Kidney (tissue), 13 donors: ENCODE measurements at regions not wholly inside any gene's neighbourhood (a gene's known extent, or its start where the extent isn't known, plus 50 kb on each side); places are given as distances from the start of the nearest gene placed in this dataset.
"Not testable (repeated sequence)": the region's sequence is repeated elsewhere in the genome, so short reads cannot be mapped to it uniquely, and the experiment has no call there.

Source experiments
- DNase-seq, 5 donors: peaks; one replicate each; pipeline ENCODE4 v3.0.0-alpha.2; 2013 to 2020
- FAIRE-seq: peaks from 2 replicates; lab custom pipeline; 2012; peaks lifted over from hg19 to GRCh38; lab: Jason Lieb, UNC
- H3K27ac ChIP-seq, 2 donors: one replicate each; pipeline ENCODE4 v1.7.0; 2013; ENCODE audit warnings: low read depth in 2 of 2, low read length in 2 of 2, inconsistent platforms in 1 of 2
- H3K27me3 ChIP-seq: one replicate; pipeline ENCODE4 v1.7.1; 2013; ENCODE audit warnings: low read length, inconsistent platforms; ENCODE audit not compliant: control insufficient read depth, insufficient read depth
- H3K36me3 ChIP-seq, 3 donors: one replicate each; pipeline versions ENCODE4 v1.7.0 to v1.7.1; 2013; ENCODE audit warnings: low read length in 3 of 3, control low read depth in 1 of 3, inconsistent platforms in 1 of 3; ENCODE audit not compliant: insufficient read depth in 3 of 3, control insufficient read depth in 2 of 3
- H3K4me1 ChIP-seq, 3 donors: one replicate each; pipeline versions ENCODE4 v1.7.0 to v1.7.1; 2013; ENCODE audit warnings: low read length in 3 of 3, inconsistent platforms in 1 of 3, low read depth in 1 of 3; ENCODE audit not compliant: control insufficient read depth in 2 of 3, insufficient read depth in 2 of 3
- H3K4me3 ChIP-seq, 3 donors: one replicate each; pipeline versions ENCODE4 v1.7.0 to v1.8.1; 2013; ENCODE audit warnings: low read length in 3 of 3, control low read depth in 1 of 3, inconsistent platforms in 1 of 3
- H3K9ac ChIP-seq, 3 donors: one replicate each; pipeline versions ENCODE4 v1.7.0 to v1.7.1; 2013; ENCODE audit warnings: low read length in 3 of 3, control low read depth in 1 of 3, inconsistent platforms in 1 of 3
- H3K9me3 ChIP-seq, 3 donors: one replicate each; pipeline versions ENCODE4 v1.7.0 to v1.7.1; 2013; ENCODE audit warnings: low read length in 3 of 3, control low read depth in 1 of 3, inconsistent platforms in 1 of 3; ENCODE audit not compliant: control insufficient read depth in 2 of 3, insufficient read depth in 1 of 3
- intact Hi-C: fragments of 100-400 bp; cut with DNase I; formaldehyde crosslinking; loops from one replicate; pipeline ENCODE4 v1.11.1; 2022
- TF ChIP-seq, protein P1 (sequence below): IDR thresholded peaks from 3 replicates; pipeline ENCODE4 v1.5.1; 2012; ENCODE audit warnings: mild to moderate bottlenecking, moderate library complexity, borderline replicate concordance; ENCODE audit not compliant: insufficient read depth; ENCODE audit errors: extremely low read depth
- donor health status: control.
- donor health status: control.
- donor health status: control.
- donor health status: control.
- donor health status: control.
- donor health status: DM: yes; HTN: yes; CAD: no.
- donor health status: Normal renal cell carcinoma (clear cell type).

DNA sequence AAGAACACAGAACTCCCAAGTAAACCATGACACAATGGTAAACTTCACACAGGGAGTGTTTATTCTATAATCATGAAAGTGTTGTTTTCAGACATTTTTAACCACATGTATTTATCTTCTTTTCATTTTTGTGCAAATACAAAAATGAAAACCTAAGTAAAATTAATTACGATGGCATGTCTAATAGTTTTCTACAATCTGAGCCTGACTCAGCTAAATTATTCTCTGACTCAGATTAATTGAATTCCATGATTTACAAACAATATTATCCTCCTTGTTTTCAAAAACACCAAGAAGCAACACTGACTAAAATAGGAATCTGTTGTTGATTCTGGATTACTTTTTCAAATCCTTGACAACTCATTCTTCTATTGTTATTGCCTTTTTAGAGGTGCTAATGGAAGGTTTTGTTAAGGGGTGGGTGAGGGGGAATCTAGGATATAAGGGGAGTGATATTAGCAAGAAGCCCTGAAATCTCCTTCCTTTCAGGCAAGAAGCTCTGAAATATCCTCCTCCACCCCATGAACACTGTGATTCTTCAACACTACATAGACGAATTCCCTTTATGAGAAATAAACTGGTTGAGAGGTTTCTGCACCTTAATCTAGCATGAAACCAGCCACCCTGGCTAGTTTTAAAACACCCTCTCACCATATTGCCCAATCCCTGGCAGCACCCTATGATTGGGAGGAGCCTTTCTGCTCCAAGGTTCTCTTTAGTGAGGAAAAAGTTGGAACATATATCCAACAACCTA, 1057.7 kb upstream of the PCDH20 start:
- intact Hi-C loops: no loop called here
- Histone ChIP-seq H3K36me3 (no peaks in the 10 kb centered on the region), H3K9ac (no peak overlapping the region), H3K9me3 (no peaks in the 10 kb centered on the region), H3K4me1 (no peaks in the 10 kb centered on the region), H3K27ac (no peak overlapping the region), H3K27me3 (no peaks in the 10 kb centered on the region), H3K4me3 (no peak overlapping the region)
- TF ChIP-seq, protein P1, sequence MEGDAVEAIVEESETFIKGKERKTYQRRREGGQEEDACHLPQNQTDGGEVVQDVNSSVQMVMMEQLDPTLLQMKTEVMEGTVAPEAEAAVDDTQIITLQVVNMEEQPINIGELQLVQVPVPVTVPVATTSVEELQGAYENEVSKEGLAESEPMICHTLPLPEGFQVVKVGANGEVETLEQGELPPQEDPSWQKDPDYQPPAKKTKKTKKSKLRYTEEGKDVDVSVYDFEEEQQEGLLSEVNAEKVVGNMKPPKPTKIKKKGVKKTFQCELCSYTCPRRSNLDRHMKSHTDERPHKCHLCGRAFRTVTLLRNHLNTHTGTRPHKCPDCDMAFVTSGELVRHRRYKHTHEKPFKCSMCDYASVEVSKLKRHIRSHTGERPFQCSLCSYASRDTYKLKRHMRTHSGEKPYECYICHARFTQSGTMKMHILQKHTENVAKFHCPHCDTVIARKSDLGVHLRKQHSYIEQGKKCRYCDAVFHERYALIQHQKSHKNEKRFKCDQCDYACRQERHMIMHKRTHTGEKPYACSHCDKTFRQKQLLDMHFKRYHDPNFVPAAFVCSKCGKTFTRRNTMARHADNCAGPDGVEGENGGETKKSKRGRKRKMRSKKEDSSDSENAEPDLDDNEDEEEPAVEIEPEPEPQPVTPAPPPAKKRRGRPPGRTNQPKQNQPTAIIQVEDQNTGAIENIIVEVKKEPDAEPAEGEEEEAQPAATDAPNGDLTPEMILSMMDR: no peak
- FAIRE-seq (no peak), DNase-seq (no peak)

DNA sequence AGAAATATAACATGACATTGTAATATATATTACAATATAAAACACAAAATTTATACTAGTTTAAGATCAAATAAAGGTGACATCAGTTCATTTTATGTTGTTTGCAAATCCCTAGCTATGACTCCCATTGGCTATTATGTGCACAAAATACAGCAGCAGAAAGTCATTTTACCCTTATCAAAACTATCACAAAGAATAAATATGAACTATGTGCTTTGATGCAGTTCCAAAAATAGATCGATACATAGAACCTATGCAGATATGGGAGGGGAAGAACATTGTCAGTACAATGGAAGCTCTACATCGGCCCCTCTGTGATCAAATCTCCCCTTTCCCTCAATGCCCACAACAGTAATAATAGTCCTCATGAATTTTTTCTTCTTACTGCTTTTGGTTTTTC, 1038.1 kb upstream of the PCDH20 start:
- Histone ChIP-seq H3K27me3 (no peaks in the 10 kb centered on the region), H3K36me3 (no peaks in the 10 kb centered on the region), H3K9me3 (no peaks in the 10 kb centered on the region), H3K9ac (no peak overlapping the region), H3K4me1 (no peaks in the 10 kb centered on the region), H3K27ac (no peak overlapping the region), H3K4me3 (no peak overlapping the region)
- TF ChIP-seq, protein P1: no peak
- DNase-seq: no peak
- intact Hi-C loops: no loop called here
- no peak for FAIRE-seq

DNA sequence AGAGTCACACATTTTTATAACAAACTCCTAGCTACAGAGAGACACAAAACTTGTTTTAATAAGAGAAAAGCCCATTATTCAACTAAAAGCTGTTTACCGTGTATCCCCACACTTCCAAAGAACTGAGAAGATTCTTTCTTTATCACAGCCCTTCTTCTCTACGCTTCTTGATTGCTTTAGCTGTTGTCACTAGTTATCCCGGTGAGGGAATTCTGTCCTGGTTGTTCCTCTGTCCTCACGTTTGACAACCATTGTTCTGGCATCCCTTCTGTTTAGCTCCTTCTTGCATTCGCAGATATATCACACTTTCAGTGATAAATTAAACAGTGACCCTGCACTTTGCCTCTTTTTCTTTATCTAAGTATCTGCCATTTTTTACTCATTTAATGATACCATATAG, 1035.1 kb upstream of the PCDH20 start:
- no peak overlapping the region for H3K9ac ChIP-seq
- H3K27ac ChIP-seq: no peak overlapping the region
- TF ChIP-seq, protein P1: no peak
- no peaks in the 10 kb centered on the region for H3K9me3 ChIP-seq
- H3K27me3 ChIP-seq: no peaks in the 10 kb centered on the region
- no peaks in the 10 kb centered on the region for H3K36me3 ChIP-seq
- H3K4me3 ChIP-seq: no peak overlapping the region
- FAIRE-seq (no peak), DNase-seq (no peak)
- intact Hi-C loops: no loop called here
- no peaks in the 10 kb centered on the region for H3K4me1 ChIP-seq

DNA sequence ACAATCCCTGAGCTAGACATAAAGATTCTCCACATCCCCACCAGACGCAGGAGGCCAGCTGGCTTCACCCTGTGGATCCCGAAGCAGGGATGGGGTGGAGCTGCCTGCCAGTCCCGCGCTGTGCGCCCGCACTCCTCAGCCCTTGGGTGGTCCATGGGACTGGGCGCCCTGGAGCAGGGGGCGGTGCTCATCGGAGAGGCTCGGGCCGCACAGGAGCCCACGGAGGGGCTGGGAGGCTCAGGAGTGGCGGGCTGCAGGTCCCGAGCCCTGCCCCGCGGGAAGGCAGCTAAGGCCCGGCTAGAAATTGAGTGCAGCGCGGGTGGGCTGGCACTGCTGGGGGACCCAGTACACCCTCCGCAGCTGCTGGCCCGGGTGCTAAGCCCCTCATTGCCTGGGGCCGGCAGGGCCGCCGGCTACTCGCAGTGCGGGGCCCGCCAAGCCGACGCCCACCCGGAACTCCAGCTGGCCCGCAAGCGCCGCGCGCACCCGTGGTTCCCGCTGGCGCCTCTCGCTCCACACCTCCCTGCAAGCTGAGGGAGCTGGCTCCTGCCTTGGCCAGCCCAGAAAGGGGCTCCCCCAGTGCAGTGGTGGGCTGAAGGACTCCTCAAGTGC, 1032.2 kb upstream of the PCDH20 start:
- H3K27me3 ChIP-seq, FAIRE-seq: not testable (repeated sequence)
- DNase-seq: peak in 1 of 5 donors; percentile 58

More for the DNA sequence above, 1032.2 kb upstream of the PCDH20 start:
- H3K36me3 ChIP-seq, H3K4me3 ChIP-seq, H3K27ac ChIP-seq, H3K9ac ChIP-seq, H3K4me1 ChIP-seq, intact Hi-C loops, H3K9me3 ChIP-seq: not testable (repeated sequence)
